Activated T-helper 17 cell treated with anti-CD3 and anti-CD28 coated beads, Interleukin-2, amount 50 U/mL, for 72 hours (primary cell): ENCODE measurements at regions not wholly inside any gene's neighbourhood (a gene's known extent, or its start where the extent isn't known, plus 50 kb on each side); places are given as distances from the start of the nearest gene placed in this dataset.
"Not testable (repeated sequence)": the region's sequence is repeated elsewhere in the genome, so short reads cannot be mapped to it uniquely, and the experiment has no call there.

Experiments
- ATAC-seq: fragments of 150-1000 bp; cut with Tn5 transposase; replicated peaks from 2 replicates; pipeline ENCODE4 v1.10.0; 2021; ENCODE audit warnings: mild to moderate bottlenecking, moderate library complexity
- H3K27ac Mint-ChIP-seq: one replicate; pipeline ENCODE4 v1.8.0; 2022; ENCODE audit warnings: mixed read lengths
- H3K27me3 Mint-ChIP-seq: one replicate; pipeline ENCODE4 v1.8.0; 2022; ENCODE audit warnings: mixed read lengths
- H3K36me3 Mint-ChIP-seq: one replicate; pipeline ENCODE4 v1.8.0; 2022; ENCODE audit warnings: low read depth, mild to moderate bottlenecking, mixed read lengths
- H3K4me1 Mint-ChIP-seq: one replicate; pipeline ENCODE4 v1.8.0; 2022; ENCODE audit warnings: mixed read lengths
- H3K4me3 Mint-ChIP-seq: one replicate; pipeline ENCODE4 v1.8.0; 2022; ENCODE audit warnings: mild to moderate bottlenecking, mixed read lengths
- H3K9me3 Mint-ChIP-seq: one replicate; pipeline ENCODE4 v1.8.0; 2022; ENCODE audit warnings: mixed read lengths

DNA sequence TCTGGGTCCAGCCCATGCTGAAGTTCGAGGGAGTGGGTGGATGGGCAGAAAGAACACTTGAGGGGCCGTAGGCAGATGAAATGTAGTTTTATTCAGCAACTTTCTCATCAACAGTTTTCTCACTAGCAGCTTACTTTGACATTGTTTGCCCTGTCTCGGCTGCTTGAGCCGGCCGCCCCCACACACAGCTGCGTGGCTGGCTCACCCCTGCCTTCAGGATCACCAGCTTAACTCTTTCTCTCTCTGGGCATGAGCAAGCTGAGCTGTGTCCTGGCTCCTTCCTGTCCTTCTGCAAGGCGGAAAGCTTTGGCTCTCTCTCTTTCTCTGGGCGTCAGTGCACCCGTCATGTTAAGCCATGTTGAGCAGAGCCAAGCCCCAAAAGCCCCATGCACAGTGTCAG lies 104.4 kb upstream of the GNG12 start:
- Mint-ChIP-seq H3K9me3 (no peaks in the 10 kb centered on the region), H3K4me1 (no peaks in the 10 kb centered on the region), H3K36me3 (no peaks in the 10 kb centered on the region), H3K4me3 (no peak overlapping the region), H3K27ac (no peak overlapping the region), H3K27me3 (peaks cover 6% of the 10 kb centered on the region)
- ATAC-seq, result no peak

GRCh38 chr1:67937010-67937409 lies 103.7 kb upstream of the GNG12 start:
- no peaks in the 10 kb centered on the region for H3K36me3 Mint-ChIP-seq
- no peak for ATAC-seq
- H3K4me1 Mint-ChIP-seq, result no peaks in the 10 kb centered on the region
- peaks cover 6% of the 10 kb centered on the region for H3K27me3 Mint-ChIP-seq
- no peak overlapping the region for H3K4me3 Mint-ChIP-seq
- no peaks in the 10 kb centered on the region for H3K9me3 Mint-ChIP-seq
- H3K27ac Mint-ChIP-seq, result no peak overlapping the region

- ATAC-seq, result no peak
- Mint-ChIP-seq H3K4me3 (no peak overlapping the region), H3K9me3 (no peaks in the 10 kb centered on the region), H3K27ac (no peak overlapping the region), H3K4me1 (no peaks in the 10 kb centered on the region), H3K27me3 (peaks cover 8% of the 10 kb centered on the region), H3K36me3 (no peaks in the 10 kb centered on the region)
Measured at GRCh38 chr1:67935560-67935959, 102.3 kb upstream of the GNG12 start.

DNA sequence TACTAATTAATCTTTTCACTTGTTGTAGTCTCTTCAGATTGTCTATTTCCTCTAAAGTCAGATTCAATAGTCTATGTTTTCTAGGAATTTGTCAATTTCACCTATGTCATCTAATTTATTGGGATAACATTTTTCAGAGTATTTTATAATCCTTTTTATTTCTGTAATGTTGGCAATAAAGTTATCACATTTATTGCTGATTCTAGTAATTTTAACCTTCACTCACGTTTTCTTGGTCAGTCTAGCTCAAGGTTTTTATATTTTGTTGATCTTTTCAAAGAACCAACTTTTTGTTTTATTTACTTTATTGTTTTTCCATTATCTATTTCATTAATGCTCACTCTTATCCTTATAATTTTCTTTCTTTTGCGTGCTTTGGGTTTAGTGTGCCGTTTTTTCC lies 97.9 kb upstream of the GNG12 start:
- Mint-ChIP-seq H3K27me3 (peaks cover 8% of the 10 kb centered on the region), H3K9me3 (no peaks in the 10 kb centered on the region), H3K4me3 (no peak overlapping the region), H3K36me3 (no peaks in the 10 kb centered on the region), H3K27ac (no peak overlapping the region), H3K4me1 (no peaks in the 10 kb centered on the region)
- no peak for ATAC-seq

- H3K27ac Mint-ChIP-seq, result no peak overlapping the region
- no peaks in the 10 kb centered on the region for H3K4me1 Mint-ChIP-seq
- H3K27me3 Mint-ChIP-seq, result peaks cover 6% of the 10 kb centered on the region
- no peak for ATAC-seq
- H3K36me3 Mint-ChIP-seq, result no peaks in the 10 kb centered on the region
- H3K9me3 Mint-ChIP-seq, result no peaks in the 10 kb centered on the region
- no peak overlapping the region for H3K4me3 Mint-ChIP-seq
Measured at GRCh38 chr1:67923074-67923473, 89.8 kb upstream of the GNG12 start.

- Mint-ChIP-seq H3K9me3 (no peaks in the 10 kb centered on the region), H3K36me3 (no peaks in the 10 kb centered on the region), H3K4me3 (no peak overlapping the region), H3K27ac (no peak overlapping the region), H3K4me1 (no peaks in the 10 kb centered on the region), H3K27me3 (peaks cover 12% of the 10 kb centered on the region)
- ATAC-seq, result no peak
Measured at GRCh38 chr1:67921725-67922489, 88.6 kb upstream of the GNG12 start.

DNA sequence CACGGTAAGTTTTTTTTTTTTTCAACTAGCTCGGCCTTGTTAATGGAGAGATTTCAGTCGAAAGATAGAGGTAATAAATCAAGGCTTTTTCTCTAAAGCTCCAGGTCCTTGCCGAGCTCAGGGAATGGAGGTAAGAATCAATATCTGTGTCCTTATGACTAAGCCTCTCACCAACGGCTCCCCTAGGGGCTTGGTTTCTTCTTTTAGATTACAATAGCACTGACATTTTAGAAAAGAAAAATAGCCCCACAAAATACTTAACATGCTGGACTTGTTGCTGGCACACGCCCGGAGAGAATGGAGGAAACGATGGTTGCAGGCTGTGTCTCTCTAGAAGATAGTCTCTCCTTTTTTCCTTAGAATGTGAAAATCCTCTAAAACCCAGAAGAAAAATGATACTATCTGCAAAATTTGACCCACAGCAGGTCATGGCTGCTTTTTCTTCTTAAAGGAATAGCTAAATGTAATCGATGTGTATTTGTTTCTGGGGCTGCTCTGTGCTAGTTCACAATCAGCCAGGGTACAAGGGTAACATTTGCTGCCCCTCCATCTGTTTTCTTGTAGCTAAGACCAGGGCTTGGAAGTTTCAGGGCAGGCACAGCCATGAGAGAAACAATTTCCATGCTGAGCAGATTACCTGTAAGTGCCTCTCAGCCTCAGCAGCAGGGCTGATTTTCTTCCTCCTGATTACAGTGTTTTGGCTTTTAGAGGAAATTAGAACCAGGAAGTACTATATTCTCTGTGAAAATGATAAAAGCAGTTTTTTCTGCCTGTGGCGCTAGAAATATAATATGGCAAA lies 86.2 kb upstream of the GNG12 start:
- H3K9me3 Mint-ChIP-seq, result peaks cover 1% of the 10 kb centered on the region
- no peak for ATAC-seq
- no peaks in the 10 kb centered on the region for H3K36me3 Mint-ChIP-seq
- H3K27me3 Mint-ChIP-seq, result peaks cover 17% of the 10 kb centered on the region
- H3K27ac Mint-ChIP-seq, result no peak overlapping the region
- H3K4me1 Mint-ChIP-seq, result no peaks in the 10 kb centered on the region
- no peak overlapping the region for H3K4me3 Mint-ChIP-seq

DNA sequence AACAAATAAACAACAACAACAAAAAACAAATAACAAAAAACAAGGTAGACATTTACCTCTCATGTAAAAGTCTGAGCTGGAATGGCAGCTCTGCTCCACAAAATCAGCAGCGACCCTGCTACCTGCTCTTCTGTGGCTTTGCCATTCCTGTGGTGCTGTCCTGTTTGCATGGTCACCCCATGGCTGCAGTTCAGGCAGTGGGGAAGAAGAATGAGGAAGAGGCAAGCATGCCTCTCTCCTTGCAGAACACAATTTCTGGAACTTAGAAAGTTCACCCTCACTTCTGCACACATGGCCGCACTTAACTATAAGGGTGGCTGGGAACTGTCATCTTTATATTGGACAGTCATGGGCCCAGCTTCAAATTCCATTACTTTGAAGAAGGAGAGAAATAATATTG lies 84.8 kb upstream of the GNG12 start:
- ATAC-seq, result no peak
- no peaks in the 10 kb centered on the region for H3K36me3 Mint-ChIP-seq
- H3K4me1 Mint-ChIP-seq, result no peaks in the 10 kb centered on the region
- H3K4me3 Mint-ChIP-seq, result no peak overlapping the region
- H3K9me3 Mint-ChIP-seq, result peaks cover 3% of the 10 kb centered on the region
- peaks cover 17% of the 10 kb centered on the region for H3K27me3 Mint-ChIP-seq
- no peak overlapping the region for H3K27ac Mint-ChIP-seq

GRCh38 chr1:67917006-67917405 lies 83.7 kb upstream of the GNG12 start:
- H3K4me3 Mint-ChIP-seq, result no peak overlapping the region
- peaks cover 6% of the 10 kb centered on the region for H3K9me3 Mint-ChIP-seq
- H3K27me3 Mint-ChIP-seq, result peaks cover 20% of the 10 kb centered on the region
- no peak for ATAC-seq
- no peak overlapping the region for H3K27ac Mint-ChIP-seq
- H3K4me1 Mint-ChIP-seq, result no peaks in the 10 kb centered on the region
- no peaks in the 10 kb centered on the region for H3K36me3 Mint-ChIP-seq

DNA sequence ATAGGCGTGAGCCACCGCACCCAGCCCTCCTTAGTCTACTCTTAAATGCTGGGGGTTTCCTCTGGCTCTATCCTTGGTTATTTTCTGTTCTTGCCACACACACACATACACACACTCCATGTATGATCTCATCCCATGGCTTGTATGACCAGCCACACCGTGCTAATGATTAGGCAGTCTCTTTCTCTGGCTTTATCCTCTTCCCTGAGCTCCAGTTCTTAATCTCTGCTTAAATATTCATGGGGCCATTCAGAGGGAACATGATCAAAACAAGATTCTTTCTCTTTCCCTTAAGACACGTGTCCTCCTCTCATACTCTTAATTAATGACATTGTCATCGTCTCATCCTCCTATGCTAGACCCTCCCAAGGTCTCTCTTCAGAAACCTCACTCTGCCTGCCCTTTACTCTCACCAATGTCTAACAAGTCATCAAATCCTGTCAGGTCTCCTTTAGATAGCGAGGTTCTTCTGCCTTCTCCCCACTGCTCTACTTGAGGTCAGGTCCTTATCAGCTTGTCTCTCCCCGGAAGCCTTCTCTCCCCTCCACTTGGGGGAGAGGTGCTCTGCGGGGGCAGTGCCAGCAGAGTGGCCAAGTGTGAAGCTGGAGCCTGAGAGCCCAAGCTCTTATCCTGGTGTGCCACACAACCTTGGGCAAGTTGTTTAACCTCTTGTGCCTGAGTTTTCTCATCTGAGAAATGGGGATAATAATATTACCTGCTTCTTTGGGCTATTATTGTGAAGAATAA lies 83.0 kb upstream of the GNG12 start:
- H3K27ac Mint-ChIP-seq, result no peak overlapping the region
- peaks cover 17% of the 10 kb centered on the region for H3K27me3 Mint-ChIP-seq
- no peak overlapping the region for H3K4me3 Mint-ChIP-seq
- peaks cover 6% of the 10 kb centered on the region for H3K9me3 Mint-ChIP-seq
- no peak for ATAC-seq
- no peaks in the 10 kb centered on the region for H3K4me1 Mint-ChIP-seq
- no peaks in the 10 kb centered on the region for H3K36me3 Mint-ChIP-seq

DNA sequence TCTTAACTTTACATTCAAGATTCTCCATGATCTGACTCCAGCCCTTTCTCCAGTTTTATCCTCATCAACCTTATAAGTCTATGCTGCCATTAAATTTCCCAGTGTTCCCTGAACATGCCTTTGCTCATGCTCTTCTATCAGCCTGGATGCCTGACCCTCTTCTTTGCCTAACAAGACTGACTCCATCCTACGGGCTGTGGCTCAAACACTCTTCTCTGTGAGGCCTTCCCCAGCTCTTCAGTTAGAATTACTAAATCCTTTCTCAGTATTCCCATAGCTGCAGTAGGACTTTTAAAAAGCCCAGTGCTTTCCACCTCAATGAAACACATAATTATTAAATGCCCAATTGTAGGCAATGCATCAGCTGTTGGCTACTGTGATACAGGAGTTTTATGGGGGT lies 76.5 kb upstream of the GNG12 start:
- no peak overlapping the region for H3K27ac Mint-ChIP-seq
- peaks cover 9% of the 10 kb centered on the region for H3K9me3 Mint-ChIP-seq
- H3K36me3 Mint-ChIP-seq, result no peaks in the 10 kb centered on the region
- ATAC-seq, result no peak
- no peak overlapping the region for H3K4me3 Mint-ChIP-seq
- H3K4me1 Mint-ChIP-seq, result no peaks in the 10 kb centered on the region
- peaks cover 34% of the 10 kb centered on the region for H3K27me3 Mint-ChIP-seq

DNA sequence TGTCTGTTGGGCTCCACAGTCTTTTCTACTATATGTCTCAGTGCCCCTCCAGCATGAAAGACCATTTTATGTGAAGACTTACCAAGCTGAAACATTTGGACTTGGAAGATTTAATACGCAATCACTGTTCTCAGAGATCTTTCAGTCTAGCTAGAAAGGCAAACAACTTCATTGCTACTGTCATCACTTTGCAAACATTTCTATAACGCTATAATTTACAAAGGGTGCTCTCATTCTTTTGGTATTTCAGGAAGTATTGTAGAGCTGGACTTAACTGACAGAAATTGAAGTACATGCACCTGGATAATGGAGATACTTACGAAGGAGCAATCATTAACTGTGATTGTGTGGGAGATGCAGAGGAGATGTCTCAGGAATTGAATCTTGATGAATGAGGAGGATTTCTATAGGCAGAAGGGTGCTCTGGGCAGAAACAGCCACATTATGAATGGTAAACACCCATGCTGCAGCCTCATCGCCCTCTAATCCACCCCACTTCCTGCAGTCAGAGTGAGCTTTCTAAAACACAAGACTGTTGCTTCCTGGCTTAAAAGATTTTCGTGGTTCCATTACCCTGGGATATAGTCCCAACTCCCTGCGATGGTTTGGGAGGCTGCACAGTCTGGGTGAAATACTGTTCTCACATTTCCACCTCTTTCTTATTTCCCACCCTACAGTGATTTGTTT lies 75.1 kb upstream of the GNG12 start:
- no peak overlapping the region for H3K27ac Mint-ChIP-seq

DNA sequence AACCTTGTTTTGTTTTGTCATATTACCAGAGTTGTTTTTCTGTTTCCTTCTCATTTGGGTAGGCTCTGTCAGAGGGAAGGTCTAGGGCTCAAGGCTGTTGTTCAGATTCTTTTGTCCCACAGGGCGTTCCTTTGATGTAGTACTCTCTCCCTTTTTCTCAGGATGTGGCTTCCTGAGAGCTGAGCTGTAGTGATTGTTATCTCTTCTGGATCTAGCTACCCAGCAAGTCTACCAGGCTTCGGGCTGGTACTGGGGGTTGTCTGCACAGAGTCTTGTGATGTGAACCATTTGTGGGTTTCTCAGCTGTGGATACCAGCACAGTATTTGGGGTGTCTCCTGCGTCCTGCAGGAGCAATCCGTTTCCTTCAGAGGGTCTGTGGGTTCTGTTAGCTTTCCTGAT lies 74.2 kb upstream of the GNG12 start:
- Mint-ChIP-seq H3K9me3 (peaks cover 12% of the 10 kb centered on the region), H3K27me3 (peaks cover 39% of the 10 kb centered on the region)
- not testable (repeated sequence) for ATAC-seq, H3K4me1 Mint-ChIP-seq, H3K27ac Mint-ChIP-seq, H3K4me3 Mint-ChIP-seq, H3K36me3 Mint-ChIP-seq

More for the DNA sequence above, 75.1 kb upstream of the GNG12 start:
- Mint-ChIP-seq H3K4me1 (no peaks in the 10 kb centered on the region), H3K9me3 (peaks cover 13% of the 10 kb centered on the region), H3K27me3 (peaks cover 39% of the 10 kb centered on the region), H3K36me3 (no peaks in the 10 kb centered on the region), H3K4me3 (no peak overlapping the region)
- ATAC-seq, result no peak

GRCh38 chr1:67906015-67906414 lies 72.7 kb upstream of the GNG12 start:
- H3K27ac Mint-ChIP-seq, H3K9me3 Mint-ChIP-seq, H3K4me1 Mint-ChIP-seq, H3K4me3 Mint-ChIP-seq, H3K36me3 Mint-ChIP-seq, ATAC-seq: not testable (repeated sequence)
- peaks cover 36% of the 10 kb centered on the region for H3K27me3 Mint-ChIP-seq
